ENCODE measurements at regions not wholly inside any gene's neighbourhood (a gene's known extent, or its start where the extent isn't known, plus 50 kb on each side); places are given as distances from the start of the nearest gene placed in this dataset.
A peak's percentile ranks its signal among the peaks of the same experiment; 100 is the strongest.

DNA sequence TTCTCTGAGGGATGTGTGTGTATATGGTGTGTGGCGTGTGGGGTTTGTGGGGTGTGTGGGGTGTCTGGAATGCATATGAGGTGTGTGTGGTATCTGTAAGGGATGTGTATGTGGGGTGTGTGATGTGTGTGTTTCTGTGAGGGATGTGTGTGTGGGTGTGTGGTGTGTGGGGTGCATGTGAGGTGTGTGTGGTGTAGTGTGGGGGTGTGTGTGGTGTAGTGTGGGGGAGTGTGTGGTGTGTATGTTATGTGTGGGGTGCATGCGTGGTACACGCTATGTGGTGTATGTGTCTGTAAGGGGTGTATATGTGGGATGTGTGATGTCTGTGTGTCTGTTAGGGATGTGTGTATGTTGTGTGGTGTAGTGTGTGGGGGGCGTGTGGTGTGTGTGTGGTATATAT, 300.0 kb downstream of the FGF9 start:
- no peak for DNase-seq

DNA sequence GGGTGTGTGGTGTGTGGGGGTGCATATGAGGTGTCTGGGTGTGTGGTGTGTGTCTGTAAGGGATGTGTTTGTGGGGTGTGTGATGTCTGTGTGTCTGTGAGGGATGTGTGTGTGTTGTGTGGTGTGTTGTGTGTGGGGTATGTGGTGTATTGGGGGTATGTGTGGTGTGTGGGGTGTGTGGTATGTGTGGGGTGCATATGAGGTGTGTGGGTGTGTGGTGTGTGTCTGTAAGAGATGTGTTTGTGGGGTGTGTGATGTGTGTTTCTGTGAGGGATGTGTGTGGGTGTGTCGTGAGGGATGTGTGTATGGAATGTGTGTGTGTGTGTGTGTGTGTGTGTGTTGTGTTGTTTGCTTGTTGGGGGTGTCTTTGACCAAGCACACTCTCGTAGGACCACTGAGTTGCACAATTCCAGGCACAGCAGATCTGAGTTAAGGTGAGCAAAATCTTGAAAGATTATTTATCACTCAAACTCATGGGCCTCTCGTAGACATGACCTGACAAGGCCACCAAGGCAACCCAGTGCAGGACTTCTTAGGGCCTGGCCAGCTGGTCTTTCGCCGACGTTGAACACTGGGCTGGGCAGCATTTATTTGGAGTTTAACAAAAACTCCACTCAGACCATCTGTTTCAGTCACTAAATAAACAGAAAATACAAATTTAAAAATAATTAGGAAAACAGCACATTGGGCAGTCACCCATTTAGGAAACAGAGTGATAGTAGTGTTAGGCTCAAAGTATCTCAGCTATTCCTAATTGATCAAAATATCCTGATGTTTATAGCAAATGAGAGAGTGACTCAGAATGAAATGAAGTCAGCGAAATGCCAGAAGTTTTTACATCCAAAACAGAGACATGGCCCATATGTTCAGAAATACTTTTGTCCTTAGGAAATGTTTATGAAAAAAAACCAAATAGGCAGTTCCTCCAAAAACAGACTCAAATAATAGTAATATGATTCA, 301.1 kb downstream of the FGF9 start:
- DNase-seq: peak; percentile 67

DNA sequence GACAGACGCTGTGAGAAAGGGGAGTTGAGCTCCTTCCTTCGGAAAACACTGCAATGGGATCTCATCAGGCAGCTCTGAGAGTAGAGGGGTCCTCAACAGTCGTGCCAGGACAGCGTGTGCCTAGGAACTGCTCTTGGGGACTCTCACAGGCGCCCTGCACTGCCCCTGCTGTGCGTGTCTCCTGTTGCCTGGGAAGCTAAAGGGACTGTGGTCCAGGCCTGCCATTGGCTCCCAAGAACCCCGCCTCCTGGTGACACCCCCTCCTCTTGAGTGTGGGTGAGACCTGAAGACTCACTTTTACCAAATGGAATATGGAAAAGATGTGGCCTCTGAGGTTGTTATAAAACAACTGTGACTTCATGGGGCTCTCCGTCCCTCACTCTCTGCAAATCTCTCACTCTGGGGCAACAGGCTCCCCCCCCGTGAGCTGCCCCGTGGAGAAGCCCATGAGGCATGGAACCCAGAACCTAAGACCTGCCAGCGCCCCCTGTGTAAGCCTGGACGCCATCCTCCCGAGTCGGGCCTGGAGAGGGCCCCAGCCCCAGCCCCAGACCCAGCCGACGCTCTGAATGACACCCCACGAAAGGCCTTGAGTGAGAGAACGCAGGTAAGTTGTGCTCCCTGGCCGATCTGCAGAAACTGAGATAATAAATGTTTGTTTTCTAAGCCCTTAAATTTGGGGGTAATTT, 302.7 kb downstream of the FGF9 start:
- no peak for DNase-seq

DNA sequence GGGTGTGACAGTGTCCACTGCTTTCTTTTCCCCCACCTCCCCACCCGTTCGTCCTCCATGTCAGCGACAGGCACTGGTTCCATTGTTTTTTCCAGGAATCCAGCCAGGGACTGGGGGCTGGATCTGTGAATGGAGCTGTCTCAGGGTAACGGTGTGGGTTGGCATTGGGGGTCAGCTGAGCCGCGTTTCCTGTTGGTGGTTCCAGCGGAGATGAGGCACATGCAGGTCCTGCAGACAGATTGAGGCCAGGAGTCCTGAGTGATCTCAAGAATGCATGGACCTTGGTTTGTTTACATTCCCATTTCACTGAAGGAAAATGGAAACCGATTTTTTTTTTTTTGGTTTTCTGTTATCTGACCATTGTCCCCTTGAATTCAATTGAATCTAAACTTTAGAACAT, 303.9 kb downstream of the FGF9 start:
- no peak for DNase-seq

DNA sequence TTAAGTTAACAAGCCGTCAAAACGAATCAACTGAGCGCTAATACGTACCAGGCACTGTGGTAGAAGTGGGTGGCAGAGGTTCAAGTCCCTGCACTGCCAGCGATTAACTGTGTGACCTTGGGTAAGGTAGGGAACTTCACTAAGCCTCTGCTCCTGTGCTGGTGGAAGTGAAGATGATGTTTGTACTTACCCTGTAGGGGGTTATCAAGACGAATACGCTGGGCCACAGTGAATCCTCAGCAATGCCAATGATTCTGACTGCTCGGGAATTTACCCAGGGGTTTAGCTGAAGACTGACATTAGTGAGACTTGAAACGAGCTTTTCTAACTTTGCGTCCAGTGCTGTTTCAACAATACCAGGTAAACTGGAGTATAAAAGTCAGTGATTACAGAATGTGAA, 305.3 kb downstream of the FGF9 start:
- no peak for DNase-seq

DNA sequence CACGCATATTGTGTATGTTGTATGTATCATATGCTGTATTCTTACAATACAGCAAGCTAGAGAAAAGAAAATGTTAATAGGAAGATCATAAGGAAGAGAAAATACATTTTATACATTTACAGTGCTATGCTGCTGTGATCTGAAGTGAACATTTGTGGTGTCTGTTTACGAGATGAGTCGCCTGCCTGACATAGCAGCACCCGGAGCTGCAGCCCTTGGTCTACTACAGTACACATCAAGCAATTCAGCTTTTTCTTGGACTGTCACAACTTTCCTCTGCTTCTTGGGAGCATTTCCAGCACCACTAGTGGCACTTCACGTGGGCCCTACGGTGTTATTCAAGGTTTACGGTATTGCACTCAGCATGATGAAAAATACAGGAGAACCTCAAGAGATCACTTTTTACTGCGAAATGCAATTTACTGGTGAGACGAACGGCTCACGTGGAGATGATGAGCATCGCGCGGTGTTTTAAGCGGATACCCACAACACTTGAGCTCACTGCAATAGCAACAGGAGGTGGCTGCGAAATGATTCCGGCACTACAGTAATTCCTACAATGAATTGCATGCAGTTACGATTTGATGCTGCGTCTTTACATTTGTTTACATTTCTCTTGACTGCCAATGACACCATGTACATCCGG, 308.4 kb downstream of the FGF9 start:
- DNase-seq: no peak

DNA sequence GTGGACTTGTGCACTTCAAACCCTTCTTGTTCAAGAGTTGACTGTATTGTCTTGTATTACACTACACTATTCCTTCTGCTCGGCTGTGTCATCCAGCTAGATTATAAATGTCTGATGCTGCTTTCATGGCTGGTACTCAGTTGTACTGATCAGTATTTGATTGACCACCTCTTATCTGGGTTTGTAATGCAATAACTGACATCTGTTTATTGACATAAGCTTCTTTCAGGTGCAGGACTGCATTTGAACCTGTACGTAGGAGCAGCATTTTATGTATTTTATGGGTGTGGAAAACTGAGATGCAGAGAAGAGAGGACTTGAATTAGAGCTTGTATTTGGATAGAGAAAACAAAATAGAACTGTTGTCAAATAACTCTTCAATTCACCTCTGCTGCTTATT, 309.2 kb downstream of the FGF9 start:
- no peak for DNase-seq

DNA sequence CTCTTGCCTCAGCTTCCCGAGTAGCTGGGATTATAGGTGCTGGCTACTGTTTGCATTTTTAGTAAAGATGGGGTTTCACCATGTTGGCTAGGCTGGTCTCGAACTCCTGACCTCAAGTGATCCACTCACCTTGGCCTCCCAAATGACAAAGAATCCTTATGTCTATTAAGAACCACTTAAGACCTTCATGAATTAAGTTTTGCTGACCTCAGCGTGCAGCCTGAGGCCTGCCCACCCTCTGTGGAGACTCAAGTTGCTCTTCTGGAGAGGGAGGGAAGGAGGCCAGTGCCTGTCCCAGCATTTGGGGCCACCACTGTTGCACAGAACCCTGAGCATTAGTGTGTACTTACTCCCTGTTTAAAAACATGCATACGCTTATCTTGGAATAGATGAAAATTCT, 313.3 kb downstream of the FGF9 start:
- no peak for DNase-seq

DNA sequence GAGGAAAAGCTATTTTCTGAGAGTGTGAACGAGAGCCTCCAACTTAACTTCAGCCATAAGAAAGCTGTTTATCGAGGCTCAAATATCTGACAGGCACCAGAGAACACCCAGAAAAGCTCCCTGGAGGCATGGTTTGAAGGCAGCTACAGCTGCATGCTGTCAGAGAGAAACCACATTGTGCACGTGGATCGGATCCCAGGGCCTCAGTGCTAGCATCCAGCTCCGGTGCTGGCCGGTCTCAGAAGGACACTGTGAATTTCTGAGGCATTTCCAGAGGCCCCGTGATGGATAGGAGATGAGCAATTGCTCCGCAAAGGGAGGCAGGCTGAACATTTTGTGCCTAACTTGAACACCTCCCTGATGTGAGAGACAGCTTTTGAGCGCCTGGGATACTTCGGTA, 315.7 kb downstream of the FGF9 start:
- peak; percentile 68 for DNase-seq

DNA sequence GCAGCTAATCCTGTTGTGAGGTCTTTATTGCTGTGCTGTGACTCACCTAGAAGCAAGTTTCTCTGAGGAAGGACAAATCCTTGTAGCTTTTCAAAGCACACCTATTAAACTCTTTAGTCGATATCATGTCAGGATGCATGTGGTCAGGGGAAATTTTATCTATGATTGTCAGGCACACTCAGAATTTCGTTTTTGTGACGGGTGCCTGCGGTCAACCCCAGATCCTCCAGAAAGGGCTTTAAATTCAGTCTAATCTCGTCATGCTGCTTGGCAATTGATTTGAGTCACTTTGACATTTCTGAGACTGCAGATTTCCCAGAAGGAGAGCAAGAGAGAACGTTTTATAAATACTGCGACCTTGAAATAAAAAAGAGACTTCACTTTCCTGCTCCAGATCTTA, 316.9 kb downstream of the FGF9 start:
- peak; percentile 2 for DNase-seq

DNA sequence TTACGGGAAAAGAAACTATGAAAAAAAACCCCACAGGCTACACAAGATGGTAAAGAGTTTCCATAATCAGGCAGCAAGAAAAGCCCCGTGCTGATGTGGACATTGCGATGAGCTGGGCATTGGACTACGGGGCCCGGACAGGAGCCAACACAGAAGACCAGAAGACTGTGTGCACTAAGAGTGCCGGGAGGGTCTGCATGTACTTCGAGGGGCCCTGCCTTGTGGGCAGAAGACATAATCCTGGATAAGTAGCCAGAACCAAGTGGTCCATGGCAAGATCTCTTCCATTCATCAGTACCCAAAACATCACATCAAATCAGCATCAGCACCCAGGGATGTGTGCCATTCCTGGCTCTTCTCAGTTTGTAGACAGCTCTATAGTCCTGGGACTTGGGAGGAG, 317.8 kb downstream of the FGF9 start:
- no peak for DNase-seq

DNA sequence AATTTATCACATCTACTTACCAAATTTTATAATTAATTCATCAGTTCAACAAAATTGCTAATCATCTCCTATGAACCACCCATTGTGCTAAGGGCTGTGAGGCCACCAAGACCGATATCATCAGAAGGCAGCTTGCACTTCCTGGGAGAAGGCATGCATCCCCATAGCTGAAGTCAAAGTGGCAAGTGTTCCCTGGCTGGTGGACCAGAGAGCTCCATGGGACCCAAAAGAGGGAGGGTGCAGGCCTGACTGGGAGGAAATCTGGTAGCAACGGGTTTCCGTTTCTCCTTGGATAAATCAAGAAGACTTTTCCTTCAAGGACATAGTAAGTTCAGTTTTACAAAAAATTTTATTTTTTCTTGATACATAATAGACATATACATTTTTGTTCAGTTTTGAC, 325.2 kb downstream of the FGF9 start:
- no peak for DNase-seq

DNA sequence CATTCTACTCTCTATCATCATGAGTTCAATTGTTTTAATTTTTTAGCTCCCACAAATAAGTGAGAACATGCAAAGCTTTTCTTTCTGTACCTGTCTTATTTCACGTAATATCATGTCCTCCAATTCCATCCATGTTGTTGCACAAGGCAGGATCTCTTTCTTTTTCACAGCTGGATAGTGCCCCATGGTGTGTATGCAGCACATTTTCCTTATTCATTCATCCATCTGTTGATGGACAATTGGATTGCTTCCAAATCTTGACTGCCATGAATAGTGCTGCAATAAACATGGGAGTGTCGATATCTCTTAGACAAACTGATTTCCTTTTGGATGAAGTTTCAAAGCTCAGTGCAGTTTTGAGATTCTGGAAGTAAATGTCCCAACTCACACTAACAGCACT, 326.9 kb downstream of the FGF9 start:
- DNase-seq: no peak

DNA sequence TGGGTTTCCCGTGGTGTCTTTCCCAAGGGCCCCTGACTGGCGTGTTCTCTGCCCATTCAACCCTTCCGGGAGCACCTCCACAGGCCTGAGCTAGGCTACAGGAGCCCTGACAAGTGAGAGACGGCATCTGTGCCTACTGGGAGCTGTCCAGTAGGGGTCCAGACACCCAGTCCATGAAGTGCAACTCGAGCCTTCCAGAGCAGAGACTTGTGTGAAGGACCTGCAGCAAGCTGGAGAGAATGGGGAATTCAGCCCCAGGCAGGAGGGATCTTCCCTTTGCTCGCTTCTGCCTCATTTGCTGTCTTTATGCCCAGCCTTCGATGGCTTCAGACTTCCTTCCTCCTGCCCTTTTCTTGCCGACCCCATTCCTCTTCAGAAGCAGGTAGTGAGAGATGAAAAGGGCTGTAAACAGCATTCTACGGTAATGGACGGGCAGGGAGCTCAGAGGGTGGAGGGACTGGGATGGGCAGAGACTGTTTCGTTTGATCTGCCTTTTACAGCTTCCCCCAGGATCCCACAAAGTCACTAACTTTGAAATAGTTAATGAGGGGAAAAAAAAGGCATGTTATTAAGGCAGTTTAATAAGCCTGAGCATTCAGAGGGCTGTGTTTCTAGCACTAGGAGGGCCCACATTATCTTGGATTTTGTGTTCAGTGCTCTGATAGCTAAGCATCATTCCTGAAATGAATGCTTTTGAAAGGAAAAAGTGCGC, 327.6 kb downstream of the FGF9 start:
- DNase-seq: no peak

DNA sequence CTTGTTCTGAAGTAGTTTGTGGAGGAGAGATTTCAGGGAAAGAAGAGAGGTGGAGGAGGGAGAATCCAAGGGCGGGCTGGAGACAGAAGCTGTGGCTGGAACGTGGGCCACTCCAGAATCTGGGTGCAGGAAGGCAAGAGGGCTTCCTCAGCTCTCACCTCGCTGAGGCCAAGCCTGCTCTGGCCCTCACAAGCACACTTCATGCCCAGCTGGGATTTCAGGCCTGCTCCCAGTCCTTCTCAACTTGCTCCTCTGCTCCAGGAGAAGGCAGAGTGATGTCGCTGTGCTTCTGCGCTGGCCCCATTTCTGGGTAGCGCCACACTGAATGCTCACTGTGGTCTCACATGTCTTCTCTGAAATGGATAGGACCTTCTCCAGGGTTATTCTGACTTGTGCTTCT, 328.8 kb downstream of the FGF9 start:
- no peak for DNase-seq

DNA sequence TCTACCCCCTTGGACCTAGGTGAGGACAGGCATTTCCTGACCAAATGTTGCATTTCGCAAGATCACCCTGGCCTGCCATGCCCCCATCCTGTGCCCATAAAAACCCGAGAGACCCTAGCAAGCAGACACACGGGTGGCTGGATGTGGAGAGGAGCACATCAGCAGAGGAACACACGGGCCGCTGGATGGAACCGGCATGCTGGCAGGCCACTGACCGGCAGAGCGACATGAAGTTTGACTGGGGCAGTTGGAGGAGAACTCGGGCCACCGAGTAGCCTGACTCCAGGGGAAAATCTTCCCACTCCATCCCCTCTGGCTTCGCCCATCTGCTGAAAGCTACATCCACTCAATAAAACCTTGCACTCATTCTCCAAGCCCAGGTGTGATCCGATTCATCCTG, 329.3 kb downstream of the FGF9 start:
- DNase-seq: no peak

DNA sequence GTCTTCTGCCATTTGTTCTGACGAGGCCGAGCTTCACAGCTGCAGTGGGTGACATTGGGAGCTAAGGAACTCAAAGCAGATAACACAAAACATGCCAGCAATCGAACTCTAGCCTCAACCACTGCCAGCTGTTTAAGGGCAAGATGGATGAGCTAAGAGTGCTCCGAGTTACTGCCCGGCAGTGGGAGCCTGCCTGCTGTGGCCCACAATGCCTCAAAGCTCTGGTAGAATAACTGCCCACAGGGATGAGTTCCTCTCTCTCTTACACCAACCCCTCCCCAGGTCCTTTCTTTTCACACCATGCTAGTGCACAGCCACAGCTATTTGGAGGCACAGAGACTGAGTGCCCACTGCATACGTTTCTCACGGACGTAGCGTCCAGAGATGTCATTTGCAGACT, 330.5 kb downstream of the FGF9 start:
- no peak for DNase-seq

DNA sequence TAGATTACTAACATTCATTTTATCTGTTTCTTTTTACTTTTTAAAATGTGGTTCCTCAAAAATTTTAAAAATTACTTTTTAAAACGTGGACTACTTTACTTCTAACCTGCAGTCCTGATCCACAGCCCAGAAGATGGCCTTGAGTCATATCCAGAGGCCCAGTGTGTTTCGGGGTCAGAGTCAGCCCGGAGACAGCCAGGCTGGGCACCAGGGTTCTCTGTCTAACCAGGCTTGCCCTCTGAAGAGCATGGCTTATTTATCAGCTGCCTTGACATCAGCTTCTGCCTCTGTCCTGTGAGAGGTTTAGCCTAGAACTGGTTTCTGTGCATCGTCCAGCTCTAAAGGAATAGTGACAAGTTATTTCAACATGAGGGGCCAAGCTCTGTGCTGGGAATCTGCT, 332.0 kb downstream of the FGF9 start:
- DNase-seq: no peak

DNA sequence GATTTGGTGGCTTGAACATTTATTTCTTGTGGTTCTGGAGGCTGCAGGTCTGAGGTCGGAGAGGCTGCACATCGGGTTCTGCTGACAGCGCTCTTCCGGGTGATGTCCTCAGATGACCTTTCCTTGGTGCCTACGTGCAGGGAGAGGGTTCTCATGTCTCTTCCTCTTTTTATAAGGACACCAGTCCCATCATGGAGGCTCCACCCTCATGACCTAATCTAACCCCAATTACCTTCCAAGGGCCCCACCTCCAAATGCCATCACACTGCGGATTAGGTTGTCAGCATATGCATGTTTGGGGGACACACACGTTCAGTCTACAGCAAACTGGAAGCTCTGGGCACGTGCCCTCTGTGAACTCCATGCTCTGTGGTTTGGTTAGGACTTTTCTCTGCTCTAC, 338.6 kb downstream of the FGF9 start:
- no peak for DNase-seq

DNA sequence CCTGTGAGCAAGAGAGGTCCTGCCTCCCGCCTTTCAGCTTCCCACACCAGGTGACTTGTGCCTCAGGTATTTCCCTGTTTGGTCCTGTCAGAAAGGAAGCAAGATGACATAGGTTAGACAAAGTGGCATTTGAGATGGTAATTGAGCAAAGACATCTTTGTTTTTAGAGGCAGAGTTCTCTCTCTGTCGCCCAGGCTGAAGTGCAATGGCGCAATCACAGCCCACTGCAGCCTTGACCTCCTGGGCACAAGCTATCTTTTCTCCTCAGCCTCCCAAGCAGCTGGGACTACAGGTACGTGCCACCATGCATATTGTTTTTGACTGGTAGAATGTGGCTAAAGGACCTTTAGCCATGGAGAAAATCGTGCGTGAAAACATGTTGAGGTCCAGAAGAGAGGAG, 339.1 kb downstream of the FGF9 start:
- DNase-seq: no peak

DNA sequence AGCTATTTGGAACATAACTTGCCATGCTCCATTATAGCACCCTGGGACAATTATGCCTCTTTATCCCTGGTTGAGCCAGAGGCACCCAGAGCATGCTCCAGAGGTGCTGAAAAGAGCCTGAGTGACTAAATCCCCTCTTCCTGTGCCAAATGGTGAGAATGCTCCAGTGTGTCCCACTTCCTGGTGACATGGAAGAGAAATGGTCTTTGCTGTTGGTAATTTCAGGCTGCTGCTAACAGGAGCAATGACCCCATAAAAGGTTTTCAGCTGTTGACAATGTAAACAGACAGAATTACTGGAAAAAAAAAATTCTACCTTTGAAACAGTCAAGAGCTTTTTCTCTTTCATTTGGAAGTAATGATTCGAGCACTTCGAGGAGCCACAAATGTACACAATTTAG, 341.8 kb downstream of the FGF9 start:
- DNase-seq: no peak

DNA sequence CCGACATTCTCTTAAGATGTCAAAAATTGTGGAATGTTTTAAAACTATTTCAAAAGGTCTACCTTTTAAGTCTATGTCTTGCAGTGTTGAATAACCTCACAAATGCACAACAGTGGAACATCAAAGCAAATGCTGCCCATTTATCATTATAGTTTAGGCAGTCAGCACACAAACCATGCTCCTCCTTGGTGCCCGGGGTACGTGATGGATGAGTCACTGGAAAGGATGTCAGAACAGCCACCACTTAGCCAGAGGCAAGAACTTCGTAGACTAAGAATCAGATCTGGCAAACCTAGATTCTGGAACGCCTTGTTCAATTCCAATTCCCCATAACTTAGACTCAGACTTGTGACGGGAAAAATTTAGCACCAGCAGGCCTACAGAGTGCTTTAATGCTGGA, 343.6 kb downstream of the FGF9 start:
- DNase-seq: no peak

DNA sequence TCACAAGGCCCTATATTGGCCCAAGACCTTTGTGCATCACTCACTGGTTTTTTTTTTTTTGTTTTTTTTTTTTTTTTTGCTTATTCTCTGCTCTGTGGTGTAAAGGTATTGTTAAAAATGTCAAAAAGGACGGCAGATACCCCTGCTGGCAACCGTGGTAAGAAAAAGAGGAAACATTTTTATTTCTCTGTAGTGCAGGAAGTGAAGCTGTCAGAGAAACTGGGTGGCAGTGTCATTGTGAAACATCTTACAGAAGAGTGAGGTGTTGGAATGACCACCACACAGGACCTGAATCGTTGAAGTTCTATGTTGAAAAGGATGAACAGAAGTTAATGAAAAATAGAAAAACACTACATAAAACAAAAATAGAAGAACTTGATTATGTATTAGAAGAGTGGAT, 346.4 kb downstream of the FGF9 start:
- no peak for DNase-seq
